ENCODE measurements at regions not wholly inside any gene's neighbourhood (a gene's known extent, or its start where the extent isn't known, plus 50 kb on each side); places are given as distances from the start of the nearest gene placed in this dataset.
"Not testable (repeated sequence)": the region's sequence is repeated elsewhere in the genome, so short reads cannot be mapped to it uniquely, and the experiment has no call there.

DNA sequence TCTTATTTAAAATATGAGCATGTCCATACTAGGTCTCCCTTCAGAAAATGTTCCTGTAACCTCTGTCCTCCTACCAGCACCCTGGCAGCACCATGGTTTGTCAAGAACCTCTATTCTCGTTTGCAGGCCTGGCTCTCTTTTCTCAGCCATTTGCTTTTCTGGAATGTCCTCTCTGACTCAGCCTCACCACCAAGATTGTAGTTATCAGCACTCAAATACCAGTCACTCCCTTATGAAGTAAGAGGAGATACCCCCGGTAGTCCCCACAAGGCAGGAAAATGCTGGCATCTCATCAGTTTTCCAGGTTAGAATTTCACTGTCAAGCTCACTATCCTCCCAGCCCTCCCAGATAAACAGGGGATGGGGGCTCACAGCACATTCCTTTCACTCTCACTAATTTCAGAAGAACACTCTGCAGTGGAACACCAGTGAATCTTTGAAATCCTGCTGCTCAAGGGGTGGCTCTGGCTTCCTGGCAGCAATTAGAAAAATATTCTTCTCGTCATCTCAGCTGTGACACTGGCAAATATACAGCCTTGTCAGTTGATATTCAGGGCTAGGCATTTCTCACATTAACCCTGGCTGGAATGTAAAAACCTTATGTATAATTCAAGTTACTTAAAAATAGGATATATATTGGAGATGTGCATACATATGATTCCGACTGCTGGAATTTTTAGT lies 129.2 kb downstream of the TBX18 start:
- DNase-seq (ENCODE audit: low read depth) = peak; percentile 57

DNA sequence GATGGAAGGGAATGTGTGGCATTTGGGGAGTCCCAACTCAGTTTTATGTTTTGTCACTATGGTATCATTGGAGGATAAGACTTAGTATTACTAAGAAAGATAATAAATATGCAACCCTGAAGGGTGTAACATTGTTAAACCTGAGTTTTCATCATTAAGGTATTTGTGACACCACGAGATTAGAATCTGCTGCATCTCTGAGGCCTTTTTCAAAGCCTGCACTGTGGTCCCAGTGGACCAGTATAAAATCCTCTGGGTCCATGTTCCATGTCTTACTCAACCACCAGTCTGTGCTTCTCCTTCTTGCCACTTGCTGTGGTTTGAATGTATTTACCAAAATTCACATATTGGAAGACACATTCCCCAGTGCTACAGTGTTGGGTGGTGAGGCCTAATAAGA lies 130.6 kb downstream of the TBX18 start:
- DNase-seq (ENCODE audit: low read depth) = no peak

- not testable (repeated sequence) for DNase-seq (ENCODE audit: low read depth)
These were observed 137.9 kb downstream of the TBX18 start for GRCh38 chr6:84626527-84626926.

DNA sequence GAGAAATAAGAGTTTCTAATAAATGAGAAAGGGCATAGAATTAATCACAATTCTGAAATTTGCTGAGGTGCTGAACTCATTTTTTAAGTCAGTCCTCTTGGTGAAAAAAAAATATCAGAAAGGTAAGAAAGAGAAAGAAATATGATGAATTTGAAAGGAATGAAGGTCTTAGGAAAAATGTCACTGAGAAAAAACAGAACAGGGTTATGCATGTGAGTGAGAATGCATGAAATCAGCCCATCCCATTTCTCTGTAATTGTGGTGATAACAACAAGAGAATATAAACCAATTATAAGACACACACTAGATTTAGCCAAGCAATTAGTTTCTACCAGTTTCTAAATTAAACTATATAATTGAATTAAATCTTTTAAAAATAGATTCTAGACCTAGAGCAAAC lies 138.9 kb downstream of the TBX18 start:
- no peak for DNase-seq (ENCODE audit: low read depth)

DNA sequence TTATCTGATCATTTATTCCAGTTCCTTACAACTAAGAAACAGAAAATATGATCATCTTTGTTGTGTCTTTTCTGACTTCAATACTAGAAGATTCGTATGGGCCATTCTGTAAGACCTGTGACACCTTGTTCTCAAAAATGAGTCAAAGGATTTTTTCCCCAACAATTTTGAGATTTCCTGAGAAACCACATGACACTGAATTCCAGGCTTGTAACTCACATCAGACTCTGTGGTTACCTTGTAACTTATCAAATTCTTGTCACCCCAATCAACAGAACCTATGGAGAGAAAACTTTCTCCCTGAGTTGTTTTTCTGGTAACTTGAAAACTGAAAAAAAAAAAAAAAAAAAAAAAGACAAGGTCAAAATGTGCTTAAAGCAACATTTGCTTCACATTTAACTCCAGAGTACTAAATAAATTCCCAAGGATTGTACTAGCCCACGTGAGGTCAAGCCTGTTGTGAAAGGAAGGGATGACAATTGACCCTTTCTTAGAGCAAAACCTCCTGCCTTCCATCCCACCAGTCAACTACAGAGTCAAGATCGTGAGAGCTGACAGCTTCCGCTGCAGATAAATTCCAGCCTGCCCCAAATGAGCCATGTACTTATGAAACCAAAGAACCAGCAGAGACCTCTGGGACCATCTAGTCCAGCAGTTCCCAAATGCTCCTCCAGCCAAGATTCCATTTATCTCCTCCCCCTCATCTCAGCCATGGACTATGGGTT lies 140.3 kb downstream of the TBX18 start:
- DNase-seq (ENCODE audit: low read depth) = peak; percentile 95

DNA sequence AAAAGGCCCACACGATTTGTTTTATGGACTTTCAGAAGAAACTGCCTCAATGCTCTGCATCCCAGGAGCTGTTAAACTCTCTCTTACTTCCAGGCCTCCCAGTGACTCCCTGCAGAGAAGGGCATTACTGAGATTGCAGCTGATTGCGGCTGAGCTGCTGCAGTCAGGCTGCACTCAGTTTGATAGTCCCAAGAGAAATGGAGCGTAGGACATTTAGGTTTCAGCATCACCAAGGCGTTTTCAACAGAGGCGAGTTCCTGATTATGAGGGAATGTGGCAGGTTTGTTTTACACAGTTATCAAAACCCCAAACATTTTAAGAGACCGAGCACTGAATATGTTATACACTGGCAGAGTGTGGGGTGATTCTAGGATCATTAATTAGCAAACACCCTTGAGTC lies 145.6 kb downstream of the TBX18 start:
- DNase-seq (ENCODE audit: low read depth) = peak; percentile 44

DNA sequence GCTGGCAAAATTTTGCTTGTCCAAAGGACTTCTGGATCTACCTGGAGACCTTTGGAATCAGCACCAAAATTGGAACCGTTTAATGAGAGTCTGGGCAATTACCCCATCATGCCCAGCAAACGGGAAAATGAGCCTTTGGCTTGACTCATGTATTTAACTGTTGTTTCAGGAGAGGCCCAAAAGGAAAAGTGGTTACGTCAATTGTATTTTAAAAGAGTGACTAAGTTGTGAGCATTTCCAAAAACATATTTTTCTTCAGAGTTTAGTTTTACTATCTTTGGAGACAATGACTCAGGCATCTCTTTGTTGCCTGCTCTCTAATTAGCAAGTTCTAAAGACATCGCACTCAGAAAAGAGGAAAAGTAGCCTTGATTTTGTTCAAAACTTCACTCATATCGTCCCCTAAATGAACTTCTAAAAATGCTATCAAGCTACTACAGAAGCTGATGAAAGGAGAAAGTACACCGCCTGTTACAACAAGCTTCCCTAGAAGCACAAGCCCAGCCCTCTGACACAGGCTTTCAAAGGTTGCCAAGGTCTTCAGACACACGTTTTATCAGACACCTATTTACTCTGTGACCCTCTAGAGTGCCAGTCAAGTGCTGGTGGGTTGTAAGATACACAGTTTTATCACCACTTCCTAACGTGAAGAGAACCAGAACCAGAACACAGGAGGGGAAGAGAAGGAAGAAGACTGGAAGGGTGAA lies 146.2 kb downstream of the TBX18 start:
- peak; percentile 92 for DNase-seq (ENCODE audit: low read depth)

GRCh38 chr6:84615987-84616386 lies 148.4 kb downstream of the TBX18 start:
- DNase-seq (ENCODE audit: low read depth) = no peak

- DNase-seq (ENCODE audit: low read depth) = no peak
These were observed 149.1 kb downstream of the TBX18 start for GRCh38 chr6:84615113-84615850.

DNA sequence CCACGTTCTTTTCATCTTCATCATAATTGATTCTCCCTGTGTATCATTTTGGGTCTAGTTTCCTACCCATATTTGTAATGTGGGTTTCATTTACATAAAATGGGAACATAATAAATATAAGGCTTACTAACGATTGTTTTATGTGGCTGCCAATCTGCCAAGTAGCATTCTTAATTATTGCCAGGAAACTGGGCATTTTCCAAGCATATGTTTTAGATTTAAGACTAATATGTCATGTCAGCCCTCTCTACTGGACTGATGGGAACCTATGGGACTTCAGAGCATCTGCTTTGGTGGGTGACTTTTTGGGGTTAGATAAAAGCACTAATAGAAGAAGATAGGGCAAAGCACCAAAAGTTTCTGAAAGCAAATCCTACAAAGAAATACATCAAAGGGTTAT lies 157.5 kb downstream of the TBX18 start:
- DNase-seq (ENCODE audit: low read depth) = no peak

- DNase-seq (ENCODE audit: low read depth) = no peak
These were observed 159.1 kb downstream of the TBX18 start for GRCh38 chr6:84605298-84605697.

- DNase-seq (ENCODE audit: low read depth) = peak; percentile 33
These were observed 163.0 kb downstream of the TBX18 start for GRCh38 chr6:84601366-84601765.

DNA sequence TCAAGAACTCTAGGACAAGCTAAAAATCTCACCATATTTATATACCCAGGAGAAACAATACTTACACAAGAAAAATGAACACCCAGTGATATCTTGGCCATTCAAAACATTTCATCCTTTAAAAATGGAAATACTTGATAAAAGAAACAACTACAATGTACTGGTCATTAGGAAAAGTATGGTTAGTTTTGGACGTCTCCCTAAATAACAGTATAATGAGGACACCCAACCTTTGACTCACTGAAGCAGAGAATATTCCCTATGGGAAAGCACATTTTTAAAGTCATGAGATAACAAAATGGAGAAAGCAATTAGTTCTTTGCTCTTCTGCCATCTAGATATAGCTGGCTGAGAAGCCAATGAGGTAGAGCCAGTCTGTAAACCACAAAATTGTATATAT lies 164.4 kb downstream of the TBX18 start:
- DNase-seq (ENCODE audit: low read depth) = no peak

DNA sequence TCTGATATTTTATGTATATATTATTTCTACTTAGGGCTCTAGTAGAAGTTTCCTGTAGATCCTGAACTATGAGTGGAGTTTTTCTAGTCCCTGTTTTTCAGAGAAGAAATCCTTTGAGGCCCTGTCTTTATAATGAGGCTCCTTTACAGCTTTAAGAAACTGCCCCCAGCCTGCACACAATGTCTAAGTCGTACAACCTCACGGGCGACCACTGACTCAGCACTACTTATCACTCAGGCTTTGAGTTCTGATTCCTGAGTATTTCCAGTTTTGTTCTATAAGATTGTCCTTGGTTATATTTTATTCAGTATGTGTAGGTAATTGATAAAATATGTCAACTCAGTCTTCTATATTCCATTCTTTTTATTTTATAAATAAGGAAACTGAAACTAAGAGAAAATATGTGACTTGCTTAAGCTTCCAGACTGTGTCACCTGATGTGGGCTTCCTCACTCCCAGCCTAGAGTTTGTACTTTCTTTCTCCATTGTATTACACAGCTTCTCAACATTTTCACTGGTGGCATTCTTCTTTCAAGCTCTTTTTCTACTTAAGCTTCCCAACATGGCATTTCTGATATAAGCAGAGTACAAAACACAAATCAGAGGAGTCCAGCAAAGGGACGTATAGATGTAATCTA lies 167.0 kb downstream of the TBX18 start:
- no peak for DNase-seq (ENCODE audit: low read depth)

GRCh38 chr6:84596488-84596887 lies 167.9 kb downstream of the TBX18 start:
- no peak for DNase-seq (ENCODE audit: low read depth)

- DNase-seq (ENCODE audit: low read depth) = no peak
These were observed 175.7 kb downstream of the TBX18 start for GRCh38 chr6:84588697-84589080.

DNA sequence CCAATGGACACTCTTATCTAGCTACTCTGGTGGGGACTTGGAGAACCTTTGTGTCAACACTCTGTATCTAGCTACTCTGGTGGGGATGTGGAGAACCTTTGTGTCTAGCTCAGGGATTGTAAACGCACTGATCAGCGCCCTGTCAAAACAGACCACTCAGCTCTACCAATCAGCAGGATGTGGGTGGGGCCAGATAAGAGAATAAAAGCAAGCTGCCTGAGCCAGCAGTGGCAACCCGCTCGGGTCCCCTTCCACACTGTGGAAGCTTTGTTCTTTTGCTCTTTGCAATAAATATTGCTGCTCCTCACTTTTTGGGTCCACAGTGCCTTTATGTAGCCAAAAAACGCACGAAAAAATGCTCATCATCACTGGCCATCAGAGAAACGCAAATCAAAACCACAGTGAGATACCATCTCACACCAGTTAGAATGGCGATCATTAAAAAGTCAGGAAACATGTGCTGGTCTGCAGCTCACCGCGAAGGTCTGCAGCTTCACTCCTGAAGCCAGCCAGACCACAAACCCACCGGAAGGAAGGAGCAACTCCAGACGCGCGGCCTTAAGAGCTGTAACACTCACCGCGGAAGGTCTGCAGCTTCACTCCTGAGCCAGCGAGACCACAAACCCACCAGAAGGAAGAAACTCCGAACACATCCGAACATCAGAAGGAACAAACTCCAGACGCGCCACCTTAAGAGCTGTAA lies 176.3 kb downstream of the TBX18 start:
- not testable (repeated sequence) for DNase-seq (ENCODE audit: low read depth)

GRCh38 chr6:84587202-84587940 lies 177.0 kb downstream of the TBX18 start:
- DNase-seq (ENCODE audit: low read depth) = not testable (repeated sequence)

DNA sequence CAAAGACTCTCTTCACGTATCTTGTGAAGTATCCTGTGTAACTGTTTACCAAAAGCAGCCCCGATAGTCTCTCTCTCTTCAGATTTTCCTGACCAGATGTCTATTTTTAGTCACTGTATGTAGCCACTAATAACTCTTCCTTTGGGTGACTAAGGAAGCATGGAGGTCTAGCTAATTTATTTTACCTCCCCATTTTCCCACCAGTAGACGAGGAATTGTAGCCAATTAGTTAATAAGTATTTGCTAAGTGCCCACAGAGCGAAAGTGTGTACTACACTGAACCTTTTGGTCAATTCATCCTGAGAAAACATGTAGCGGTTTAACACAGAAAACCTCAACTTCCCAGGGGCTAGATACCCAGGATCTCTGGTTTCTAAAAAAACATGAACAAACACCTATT lies 180.6 kb downstream of the TBX18 start:
- peak; percentile 12 for DNase-seq (ENCODE audit: low read depth)

GRCh38 chr6:84582997-84583396 lies 181.4 kb downstream of the TBX18 start:
- peak; percentile 65 for DNase-seq (ENCODE audit: low read depth)
